ENCODE measurements at regions not wholly inside any gene's neighbourhood (a gene's known extent, or its start where the extent isn't known, plus 50 kb on each side); places are given as distances from the start of the nearest gene placed in this dataset.
"Not testable (repeated sequence)": the region's sequence is repeated elsewhere in the genome, so short reads cannot be mapped to it uniquely, and the experiment has no call there.

DNA sequence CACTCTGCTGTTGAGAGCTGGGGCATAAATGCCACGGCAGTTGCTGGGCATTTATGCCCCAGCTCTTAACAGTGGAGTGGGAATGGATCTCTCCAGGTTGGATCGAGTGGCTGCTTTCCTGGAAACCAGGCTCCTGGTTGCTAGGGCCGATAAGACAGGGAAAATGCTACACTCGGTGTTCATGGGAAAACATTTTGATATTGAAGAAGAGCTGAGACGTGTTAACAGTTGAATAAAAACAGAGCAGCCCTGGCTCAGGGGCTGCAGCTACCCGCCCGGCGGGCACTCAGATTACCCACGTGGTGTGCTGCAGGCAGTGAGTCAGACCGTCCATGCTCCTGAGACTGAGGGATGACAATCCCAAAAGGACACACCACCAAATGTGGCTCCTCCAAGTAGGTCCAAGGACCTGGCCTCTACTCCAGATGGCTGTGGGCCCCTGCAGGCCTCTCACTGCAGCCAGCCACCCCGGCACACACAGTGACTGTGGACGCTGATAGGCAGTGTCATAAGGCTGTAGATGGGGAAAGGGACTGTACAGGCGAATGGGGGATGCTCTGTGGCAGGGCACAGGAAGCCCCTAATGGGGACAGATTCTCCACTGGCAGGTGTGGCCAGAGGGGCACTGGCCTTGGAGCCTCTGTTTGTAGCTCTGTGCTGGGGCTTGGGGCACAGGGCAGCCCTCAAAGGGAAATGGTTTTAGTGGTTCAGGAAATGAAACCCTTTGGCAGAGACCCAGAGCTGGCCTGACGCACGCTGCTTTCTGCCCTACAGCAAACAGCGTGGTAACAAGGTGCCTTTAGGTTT is 237.8 kb downstream of the LY86 start:
- Histone ChIP-seq H3K4me2 (no peak overlapping the region), H3K4me1 (ENCODE audit: insufficient read depth) (no peaks in the 10 kb centered on the region), H3K27ac (no peak overlapping the region), H3K4me3 (no peak overlapping the region), H3K79me2 (no peaks in the 10 kb centered on the region), H2AFZ (no peak overlapping the region), H4K20me1 (ENCODE audit: insufficient read depth, poor library complexity, severe bottlenecking) (no peaks in the 10 kb centered on the region), H3K9me3 (ENCODE audit: low read depth) (no peaks in the 10 kb centered on the region), H3K9me2 (replicated peaks; ENCODE audit: insufficient read depth) (no peaks in the 10 kb centered on the region), H3K27me3 (no peaks in the 10 kb centered on the region), H3K36me3 (replicated peaks; ENCODE audit: insufficient read depth, low read depth) (no peaks in the 10 kb centered on the region)
- WGBS (ENCODE audit: low lambda C conversion rate, missing lambda C conversion rate): 84% methylated on average over 16 of the region's 16 CpGs
- no peak for DNase-seq (ENCODE audit: low spot score)
- TF ChIP-seq, protein P1, sequence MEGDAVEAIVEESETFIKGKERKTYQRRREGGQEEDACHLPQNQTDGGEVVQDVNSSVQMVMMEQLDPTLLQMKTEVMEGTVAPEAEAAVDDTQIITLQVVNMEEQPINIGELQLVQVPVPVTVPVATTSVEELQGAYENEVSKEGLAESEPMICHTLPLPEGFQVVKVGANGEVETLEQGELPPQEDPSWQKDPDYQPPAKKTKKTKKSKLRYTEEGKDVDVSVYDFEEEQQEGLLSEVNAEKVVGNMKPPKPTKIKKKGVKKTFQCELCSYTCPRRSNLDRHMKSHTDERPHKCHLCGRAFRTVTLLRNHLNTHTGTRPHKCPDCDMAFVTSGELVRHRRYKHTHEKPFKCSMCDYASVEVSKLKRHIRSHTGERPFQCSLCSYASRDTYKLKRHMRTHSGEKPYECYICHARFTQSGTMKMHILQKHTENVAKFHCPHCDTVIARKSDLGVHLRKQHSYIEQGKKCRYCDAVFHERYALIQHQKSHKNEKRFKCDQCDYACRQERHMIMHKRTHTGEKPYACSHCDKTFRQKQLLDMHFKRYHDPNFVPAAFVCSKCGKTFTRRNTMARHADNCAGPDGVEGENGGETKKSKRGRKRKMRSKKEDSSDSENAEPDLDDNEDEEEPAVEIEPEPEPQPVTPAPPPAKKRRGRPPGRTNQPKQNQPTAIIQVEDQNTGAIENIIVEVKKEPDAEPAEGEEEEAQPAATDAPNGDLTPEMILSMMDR (IDR thresholded peaks at IDR 0.05; ENCODE audit: poor library complexity): no peak
- TF ChIP-seq EZH2 (IDR thresholded peaks at IDR 0.05; ENCODE audit: borderline replicate concordance) (no peak), EZH2phosphoT487 (IDR thresholded peaks at IDR 0.05; ENCODE audit: low read depth, severe bottlenecking, unreplicated experiment) (no peak)

DNA sequence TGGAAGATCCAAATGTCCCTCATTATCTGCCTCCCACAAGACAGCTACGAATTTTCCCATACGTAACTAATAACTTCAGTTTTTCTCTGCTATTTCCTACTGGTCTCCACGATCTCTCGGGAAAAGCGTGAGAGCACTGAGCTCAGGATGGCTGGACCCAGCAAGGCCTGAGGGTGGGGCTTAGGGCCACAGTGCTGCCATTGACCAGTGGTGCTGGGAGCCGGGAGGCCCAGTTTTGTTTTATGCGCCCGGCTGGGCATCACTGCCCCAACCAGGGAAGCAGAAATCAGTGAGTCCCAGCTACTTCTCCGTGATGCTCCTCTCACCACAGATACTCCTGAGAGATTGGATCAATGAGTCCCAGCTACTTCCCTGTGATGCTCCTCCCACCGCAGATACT is 238.4 kb downstream of the LY86 start:
- Histone ChIP-seq H3K36me3 (replicated peaks; ENCODE audit: insufficient read depth, low read depth) (no peaks in the 10 kb centered on the region), H2AFZ (no peak overlapping the region), H3K9me2 (replicated peaks; ENCODE audit: insufficient read depth) (no peaks in the 10 kb centered on the region), H4K20me1 (ENCODE audit: insufficient read depth, poor library complexity, severe bottlenecking) (no peaks in the 10 kb centered on the region), H3K79me2 (no peaks in the 10 kb centered on the region), H3K9me3 (ENCODE audit: low read depth) (no peaks in the 10 kb centered on the region), H3K4me2 (no peak overlapping the region), H3K4me1 (ENCODE audit: insufficient read depth) (no peaks in the 10 kb centered on the region), H3K4me3 (no peak overlapping the region), H3K27ac (no peak overlapping the region), H3K27me3 (no peaks in the 10 kb centered on the region)
- no peak for TF ChIP-seq EZH2phosphoT487 (IDR thresholded peaks at IDR 0.05; ENCODE audit: low read depth, severe bottlenecking, unreplicated experiment)
- no peak for TF ChIP-seq EZH2 (IDR thresholded peaks at IDR 0.05; ENCODE audit: borderline replicate concordance)
- TF ChIP-seq, protein P1 (IDR thresholded peaks at IDR 0.05; ENCODE audit: poor library complexity): no peak
- no peak for DNase-seq (ENCODE audit: low spot score)
- 88% methylated on average over 10 of the region's 10 CpGs for WGBS (ENCODE audit: low lambda C conversion rate, missing lambda C conversion rate)

DNA sequence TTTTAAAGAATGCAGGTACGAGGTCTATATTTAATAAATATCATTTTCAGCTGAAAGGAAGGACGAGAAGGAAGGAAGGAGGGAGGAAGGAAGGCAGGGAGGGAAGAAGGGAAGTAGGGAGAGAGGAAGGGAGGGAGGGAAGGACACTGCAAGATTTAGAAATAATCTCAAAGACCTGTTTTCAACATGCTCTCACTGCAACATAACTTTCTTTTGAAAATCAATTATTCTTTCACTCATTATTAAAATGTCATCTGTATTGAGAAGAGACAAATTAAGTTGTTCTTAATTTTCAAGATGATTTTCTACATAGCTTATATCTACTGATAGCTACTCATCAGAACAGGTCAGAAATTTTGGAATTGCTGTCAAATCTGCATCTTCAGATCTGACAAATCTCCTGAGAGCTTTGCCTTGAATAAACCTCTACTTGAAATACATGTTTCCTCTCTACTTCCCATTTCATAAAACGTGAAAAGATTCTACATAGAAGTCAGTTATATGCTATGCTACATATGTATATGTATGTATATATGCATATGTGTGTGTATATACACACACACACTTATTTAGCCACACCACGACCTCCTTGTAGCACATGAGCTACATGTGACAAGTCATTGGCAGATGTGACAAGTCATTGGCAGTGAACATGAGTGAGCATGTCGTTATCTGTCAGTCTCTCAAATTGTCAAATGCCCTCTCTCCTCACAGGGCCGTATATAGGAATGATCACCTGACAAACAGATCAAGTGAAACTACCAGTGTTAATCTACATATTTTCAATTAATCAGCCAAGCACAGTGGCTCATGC is 241.6 kb downstream of the LY86 start:
- no peak overlapping the region for H2AFZ ChIP-seq
- no peaks in the 10 kb centered on the region for H3K9me3 ChIP-seq (ENCODE audit: low read depth)
- no peaks in the 10 kb centered on the region for H3K79me2 ChIP-seq
- TF ChIP-seq, protein P1 (IDR thresholded peaks at IDR 0.05; ENCODE audit: poor library complexity): no peak
- no peak for TF ChIP-seq EZH2 (IDR thresholded peaks at IDR 0.05; ENCODE audit: borderline replicate concordance)
- no peak overlapping the region for H3K4me2 ChIP-seq
- H3K27me3 ChIP-seq: no peaks in the 10 kb centered on the region
- no peaks in the 10 kb centered on the region for H3K36me3 ChIP-seq (replicated peaks; ENCODE audit: insufficient read depth, low read depth)
- H4K20me1 ChIP-seq (ENCODE audit: insufficient read depth, poor library complexity, severe bottlenecking): no peaks in the 10 kb centered on the region
- no peaks in the 10 kb centered on the region for H3K4me1 ChIP-seq (ENCODE audit: insufficient read depth)
- 87% methylated on average over 6 of the region's 6 CpGs for WGBS (ENCODE audit: low lambda C conversion rate, missing lambda C conversion rate)
- H3K9me2 ChIP-seq (replicated peaks; ENCODE audit: insufficient read depth): no peaks in the 10 kb centered on the region
- DNase-seq (ENCODE audit: low spot score): no peak
- no peak overlapping the region for H3K27ac ChIP-seq
- no peak overlapping the region for H3K4me3 ChIP-seq

DNA sequence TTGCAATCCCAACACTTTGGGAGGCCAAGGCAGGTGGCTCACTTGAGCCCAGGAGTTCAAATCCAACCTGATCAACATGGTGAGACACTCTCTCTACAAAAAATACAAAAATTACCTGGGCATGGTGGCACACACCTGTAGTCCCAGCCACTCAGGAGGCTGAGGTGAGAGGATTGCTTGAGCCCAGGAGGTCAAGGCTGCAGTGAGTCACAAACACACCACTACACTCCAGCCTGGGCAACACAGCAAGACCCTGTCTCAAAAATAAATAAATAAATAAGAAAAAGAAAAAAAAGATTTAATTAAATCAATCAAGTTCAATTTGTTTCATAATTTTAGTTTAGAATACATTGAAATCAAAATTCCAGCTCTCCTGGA is 242.2 kb downstream of the LY86 start:
- not testable (repeated sequence) for H3K27ac ChIP-seq; H2AFZ ChIP-seq; H3K79me2 ChIP-seq; H3K9me2 ChIP-seq (replicated peaks; ENCODE audit: insufficient read depth); H4K20me1 ChIP-seq (ENCODE audit: insufficient read depth, poor library complexity, severe bottlenecking); H3K9me3 ChIP-seq (ENCODE audit: low read depth); DNase-seq (ENCODE audit: low spot score); H3K4me3 ChIP-seq; H3K4me2 ChIP-seq; H3K27me3 ChIP-seq; H3K4me1 ChIP-seq (ENCODE audit: insufficient read depth); H3K36me3 ChIP-seq (replicated peaks; ENCODE audit: insufficient read depth, low read depth)
